Spleen (tissue), 7 donors: ENCODE measurements at regions not wholly inside any gene's neighbourhood (a gene's known extent, or its start where the extent isn't known, plus 50 kb on each side); places are given as distances from the start of the nearest gene placed in this dataset.

Experiments used
- CTCF ChIP-seq, 11 experiments: fragments of 200-600 bp in 7 of 11; fragments of 450-650 bp in 4 of 11; sonication (generic) in 4 of 11; IDR thresholded peaks in 8 of 11; conservative IDR thresholded peaks in 3 of 11; 1 replicate in 7 of 11; 2 replicates in 4 of 11; pipeline versions ENCODE4 v1.4.0 to v1.8.0; 2016 to 2021; ENCODE audit warnings: antibody characterized with exemption in 11 of 11, inconsistent platforms in 4 of 11, mild to moderate bottlenecking in 1 of 11
- POLR2A ChIP-seq, 3 donors: fragments of 450-650 bp; IDR thresholded peaks; one replicate each; pipeline ENCODE4 v1.5.1; 2017; ENCODE audit warnings: antibody characterized with exemption in 3 of 3, mild to moderate bottlenecking in 1 of 3
- POLR2AphosphoS5 ChIP-seq, 3 donors: sonication (generic); formaldehyde crosslinking; IDR thresholded peaks; one replicate each; pipeline ENCODE4 v1.5.1; 2017; ENCODE audit warnings: antibody characterized with exemption in 3 of 3
- donor health status: DM: no; HTN: no; CAD: no; lungs with moderate emphysema.
- donor health status: DM: no; HTN: no; CAD: no.
- donor health status: DM: no; HTN: no; CAD: no.

GRCh38 chr5:37954561-37954960 lies 114.7 kb upstream of the GDNF start:
- TF ChIP-seq CTCF (IDR thresholded peaks at IDR 0.05 in 8 of 11, conservative IDR thresholded peaks at IDR 0.05 in 3 of 11) (no peak), POLR2A (IDR thresholded peaks at IDR 0.05) (no peak), POLR2AphosphoS5 (IDR thresholded peaks at IDR 0.05) (no peak)
